SU-DHL-6 (cell line): ENCODE measurements at regions not wholly inside any gene's neighbourhood (a gene's known extent, or its start where the extent isn't known, plus 50 kb on each side); places are given as distances from the start of the nearest gene placed in this dataset.

ENCODE experiments used
- EZH2phosphoT487 ChIP-seq: fragments of 200-600 bp; sonication (generic), shearing (Covaris generic); conservative IDR thresholded peaks from 2 replicates; pipeline ENCODE4 v1.6.1; 2018; ENCODE audit warnings: mild to moderate bottlenecking, antibody characterized with exemption, low read length, moderate library complexity, mixed read lengths
- TF ChIP-seq, protein P1 (sequence below): fragments of 200-600 bp; sonication (generic); IDR thresholded peaks from one replicate; pipeline ENCODE4 v1.5.1; 2017; ENCODE audit warnings: antibody characterized with exemption, mild to moderate bottlenecking, low read length, moderate library complexity; ENCODE audit not compliant: insufficient read depth, poor library complexity, severe bottlenecking

DNA sequence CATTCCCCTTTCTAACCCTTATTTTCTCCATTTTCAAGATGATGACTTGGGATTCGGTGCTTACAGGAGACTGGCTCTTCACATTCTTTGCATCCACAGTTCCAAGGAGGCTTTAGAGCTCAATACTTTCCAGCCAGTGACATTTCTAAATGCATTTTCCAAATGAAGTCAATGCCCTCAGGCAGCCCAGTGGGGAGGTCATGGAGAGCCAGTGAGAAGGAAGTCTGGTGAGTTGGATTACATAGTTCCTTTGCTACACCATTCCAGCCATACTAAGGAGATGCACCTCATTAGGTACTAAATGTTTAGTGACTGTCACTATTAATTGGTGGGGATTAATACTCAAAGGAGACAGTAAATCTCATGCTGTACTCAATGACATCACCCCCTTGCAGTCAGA, 248.1 kb downstream of the LRRN1 start:
- TF ChIP-seq, protein P1, sequence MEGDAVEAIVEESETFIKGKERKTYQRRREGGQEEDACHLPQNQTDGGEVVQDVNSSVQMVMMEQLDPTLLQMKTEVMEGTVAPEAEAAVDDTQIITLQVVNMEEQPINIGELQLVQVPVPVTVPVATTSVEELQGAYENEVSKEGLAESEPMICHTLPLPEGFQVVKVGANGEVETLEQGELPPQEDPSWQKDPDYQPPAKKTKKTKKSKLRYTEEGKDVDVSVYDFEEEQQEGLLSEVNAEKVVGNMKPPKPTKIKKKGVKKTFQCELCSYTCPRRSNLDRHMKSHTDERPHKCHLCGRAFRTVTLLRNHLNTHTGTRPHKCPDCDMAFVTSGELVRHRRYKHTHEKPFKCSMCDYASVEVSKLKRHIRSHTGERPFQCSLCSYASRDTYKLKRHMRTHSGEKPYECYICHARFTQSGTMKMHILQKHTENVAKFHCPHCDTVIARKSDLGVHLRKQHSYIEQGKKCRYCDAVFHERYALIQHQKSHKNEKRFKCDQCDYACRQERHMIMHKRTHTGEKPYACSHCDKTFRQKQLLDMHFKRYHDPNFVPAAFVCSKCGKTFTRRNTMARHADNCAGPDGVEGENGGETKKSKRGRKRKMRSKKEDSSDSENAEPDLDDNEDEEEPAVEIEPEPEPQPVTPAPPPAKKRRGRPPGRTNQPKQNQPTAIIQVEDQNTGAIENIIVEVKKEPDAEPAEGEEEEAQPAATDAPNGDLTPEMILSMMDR: no peak
- TF ChIP-seq EZH2phosphoT487: no peak
